WTC11 (cell line): ENCODE measurements at regions not wholly inside any gene's neighbourhood (a gene's known extent, or its start where the extent isn't known, plus 50 kb on each side); places are given as distances from the start of the nearest gene placed in this dataset.

Experiments used
- ATAC-seq: fragments of 200-7000 bp; cut with Tn5 transposase; 2 replicates; pipeline ENCODE4 v1.10.0; 2021; ENCODE audit warnings: mild to moderate bottlenecking, moderate library complexity
- CTCF ChIA-PET: fragments of 300-600 bp; sonication (Branson Sonifier 250); formaldehyde crosslinking; loops from one replicate; lab custom pipeline; 2021; ENCODE audit warnings: antibody characterized with exemption; lab: Charles Lee
- POLR2A ChIA-PET: fragments of 350-600 bp; sonication (Branson Sonifier 250); formaldehyde crosslinking; loops from one replicate; lab custom pipeline; 2021; ENCODE audit warnings: antibody characterized with exemption; lab: Charles Lee
- DNase-seq: peaks from one replicate; pipeline ENCODE4 v3.0.0; 2021; ENCODE audit warnings: low spot score
- H3K27ac Mint-ChIP-seq: 2 replicates; pipeline ENCODE4 v1.8.0; 2021; ENCODE audit warnings: mixed read lengths
- H3K27me3 Mint-ChIP-seq: 2 replicates; pipeline ENCODE4 v1.8.0; 2021; ENCODE audit warnings: low read depth, mild to moderate bottlenecking, moderate library complexity, mixed read lengths
- H3K36me3 Mint-ChIP-seq: 2 replicates; pipeline ENCODE4 v1.8.0; 2021; ENCODE audit warnings: mixed read lengths
- H3K4me1 Mint-ChIP-seq: 2 replicates; pipeline ENCODE4 v1.8.0; 2022; ENCODE audit warnings: mixed read lengths
- H3K4me3 Mint-ChIP-seq: 2 replicates; pipeline ENCODE4 v1.8.0; 2021; ENCODE audit warnings: mild to moderate bottlenecking, moderate library complexity, mixed read lengths
- H3K9me3 Mint-ChIP-seq: 2 replicates; pipeline ENCODE4 v1.8.0; 2021; ENCODE audit warnings: mixed read lengths
- ERG ChIP-seq: fragments of 250-450 bp; sonication (Bioruptor Pico); IDR thresholded peaks from 2 replicates; pipeline ENCODE4 v1.8.0; 2021; ENCODE audit warnings: mild to moderate bottlenecking
- ETV6 ChIP-seq: sonication (generic); formaldehyde crosslinking; IDR thresholded peaks from 2 replicates; pipeline ENCODE4 v1.8.1; 2022; ENCODE audit warnings: mild to moderate bottlenecking, missing genetic modification reagents
- IRF2 ChIP-seq: sonication (generic); formaldehyde crosslinking; IDR thresholded peaks from 2 replicates; pipeline ENCODE4 v1.8.0; 2022; ENCODE audit warnings: low read depth, missing genetic modification reagents, borderline replicate concordance
- NFATC4 ChIP-seq: fragments of 250-450 bp; sonication (Bioruptor Pico); IDR thresholded peaks from 2 replicates; pipeline ENCODE4 v1.9.0; 2021; ENCODE audit warnings: mild to moderate bottlenecking
- NFE2L1 ChIP-seq: sonication (generic); formaldehyde crosslinking; IDR thresholded peaks from 2 replicates; pipeline ENCODE4 v1.8.1; 2023; ENCODE audit warnings: missing genetic modification reagents
- NFYB ChIP-seq: sonication (generic); formaldehyde crosslinking; conservative IDR thresholded peaks from 2 replicates; pipeline ENCODE4 v1.8.0; 2022; ENCODE audit warnings: low read depth, missing genetic modification reagents
- TEAD1 ChIP-seq: sonication (generic); formaldehyde crosslinking; IDR thresholded peaks from 2 replicates; pipeline ENCODE4 v1.8.0; 2022; ENCODE audit warnings: mild to moderate bottlenecking, missing genetic modification reagents
- TP53 ChIP-seq: sonication (generic); formaldehyde crosslinking; IDR thresholded peaks from 2 replicates; pipeline ENCODE4 v1.8.1; 2023; ENCODE audit warnings: mild to moderate bottlenecking, missing genetic modification reagents
- ZMAT4 ChIP-seq: fragments of 250-450 bp; sonication (Bioruptor Pico); IDR thresholded peaks from 2 replicates; pipeline ENCODE4 v1.9.0; 2021; ENCODE audit warnings: mild to moderate bottlenecking
- ZNF219 ChIP-seq: sonication (generic); formaldehyde crosslinking; IDR thresholded peaks from 2 replicates; pipeline ENCODE4 v1.8.0; 2023; ENCODE audit warnings: missing genetic modification reagents, mild to moderate bottlenecking, borderline replicate concordance
- ZNF416 ChIP-seq: fragments of 250-450 bp; sonication (Bioruptor Pico); IDR thresholded peaks from 2 replicates; pipeline ENCODE4 v1.9.0; 2021; ENCODE audit warnings: mild to moderate bottlenecking, inconsistent platforms
- TF ChIP-seq, protein P1 (sequence below): sonication (generic); formaldehyde crosslinking; IDR thresholded peaks from 2 replicates; pipeline ENCODE4 v1.8.0; 2023; ENCODE audit warnings: missing genetic modification reagents
- TF ChIP-seq, protein P2 (sequence below): sonication (generic); formaldehyde crosslinking; IDR thresholded peaks from 2 replicates; pipeline ENCODE4 v1.8.0; 2023; ENCODE audit warnings: missing genetic modification reagents, mild to moderate bottlenecking, borderline replicate concordance

GRCh38 chr17:34485999-34486398, 93.4 kb upstream of the TMEM132E start:
- CTCF ChIA-PET, result interaction anchor here (0.7 to 2.5 kb wide), 3 partner anchors 33 to 55 kb away, joined by 4 to 13 read pairs (median 4); no protein-coding TSS in a partner anchor
- Mint-ChIP-seq H3K27me3 (peaks cover 21% of the 10 kb centered on the region), H3K9me3 (no peaks in the 10 kb centered on the region), H3K27ac (no peak overlapping the region), H3K4me3 (no peak overlapping the region), H3K4me1 (peaks cover 5% of the 10 kb centered on the region; the same call in 1 of the 2 replicates), H3K36me3 (no peaks in the 10 kb centered on the region)
- POLR2A ChIA-PET, result interaction anchor here (0.6 kb wide), 1 partner anchor 85 kb away, joined by 3 read pairs; no protein-coding TSS in a partner anchor
- DNase-seq, result no peak
- no peak for ATAC-seq
- no peak for TF ChIP-seq IRF2 (CRISPR knock-in tag)

- H3K27ac Mint-ChIP-seq, result no peak overlapping the region
- H3K4me1 Mint-ChIP-seq, result peaks cover 5% of the 10 kb centered on the region; the same call in 1 of the 2 replicates
- H3K4me3 Mint-ChIP-seq, result no peak overlapping the region
- TF ChIP-seq ZNF219 (CRISPR knock-in tag), result no peak
- H3K27me3 Mint-ChIP-seq, result peaks cover 17% of the 10 kb centered on the region
- ChIA-PET CTCF (interaction anchor here (1.5 kb wide), 1 partner anchor 64 kb away, joined by 3 read pairs; no protein-coding TSS in a partner anchor), POLR2A (no interaction called here)
- no peaks in the 10 kb centered on the region for H3K9me3 Mint-ChIP-seq
- DNase-seq (no peak), ATAC-seq (no peak)
- no peaks in the 10 kb centered on the region for H3K36me3 Mint-ChIP-seq
These were observed 95.1 kb upstream of the TMEM132E start for GRCh38 chr17:34484193-34484733.

DNA sequence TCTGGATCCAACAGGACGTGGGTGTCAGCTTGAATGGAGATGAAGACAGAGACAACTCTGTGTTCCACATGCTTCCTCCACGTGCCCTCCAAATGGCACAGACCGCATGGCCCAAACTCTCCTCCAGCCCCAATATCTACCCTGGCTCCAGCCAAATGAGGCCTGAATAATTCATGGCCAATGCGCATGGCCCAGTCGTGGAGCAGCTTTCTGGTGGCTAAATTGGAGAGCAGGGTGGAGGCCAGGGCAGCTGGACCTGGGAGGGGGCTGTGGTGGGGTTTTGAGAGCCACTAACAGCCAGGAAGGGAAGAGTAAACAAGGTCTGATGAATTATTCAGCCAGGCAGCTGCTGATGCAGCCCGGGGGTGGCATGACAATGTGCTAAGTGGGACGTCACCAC, 96.7 kb upstream of the TMEM132E start:
- ATAC-seq, result no peak
- no peak for DNase-seq
- Mint-ChIP-seq H3K4me1 (peaks cover 5% of the 10 kb centered on the region; the same call in 1 of the 2 replicates), H3K9me3 (no peaks in the 10 kb centered on the region), H3K27me3 (peaks cover 12% of the 10 kb centered on the region), H3K4me3 (no peak overlapping the region), H3K36me3 (no peaks in the 10 kb centered on the region), H3K27ac (no peak overlapping the region)
- ChIA-PET CTCF (no interaction called here), POLR2A (no interaction called here)
- TF ChIP-seq IRF2 (CRISPR knock-in tag) (no peak), ZNF416 (CRISPR knock-in tag) (no peak)
- TF ChIP-seq, protein P1, sequence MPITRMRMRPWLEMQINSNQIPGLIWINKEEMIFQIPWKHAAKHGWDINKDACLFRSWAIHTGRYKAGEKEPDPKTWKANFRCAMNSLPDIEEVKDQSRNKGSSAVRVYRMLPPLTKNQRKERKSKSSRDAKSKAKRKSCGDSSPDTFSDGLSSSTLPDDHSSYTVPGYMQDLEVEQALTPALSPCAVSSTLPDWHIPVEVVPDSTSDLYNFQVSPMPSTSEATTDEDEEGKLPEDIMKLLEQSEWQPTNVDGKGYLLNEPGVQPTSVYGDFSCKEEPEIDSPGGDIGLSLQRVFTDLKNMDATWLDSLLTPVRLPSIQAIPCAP (CRISPR knock-in tag), result no peak
- TF ChIP-seq, protein P2, sequence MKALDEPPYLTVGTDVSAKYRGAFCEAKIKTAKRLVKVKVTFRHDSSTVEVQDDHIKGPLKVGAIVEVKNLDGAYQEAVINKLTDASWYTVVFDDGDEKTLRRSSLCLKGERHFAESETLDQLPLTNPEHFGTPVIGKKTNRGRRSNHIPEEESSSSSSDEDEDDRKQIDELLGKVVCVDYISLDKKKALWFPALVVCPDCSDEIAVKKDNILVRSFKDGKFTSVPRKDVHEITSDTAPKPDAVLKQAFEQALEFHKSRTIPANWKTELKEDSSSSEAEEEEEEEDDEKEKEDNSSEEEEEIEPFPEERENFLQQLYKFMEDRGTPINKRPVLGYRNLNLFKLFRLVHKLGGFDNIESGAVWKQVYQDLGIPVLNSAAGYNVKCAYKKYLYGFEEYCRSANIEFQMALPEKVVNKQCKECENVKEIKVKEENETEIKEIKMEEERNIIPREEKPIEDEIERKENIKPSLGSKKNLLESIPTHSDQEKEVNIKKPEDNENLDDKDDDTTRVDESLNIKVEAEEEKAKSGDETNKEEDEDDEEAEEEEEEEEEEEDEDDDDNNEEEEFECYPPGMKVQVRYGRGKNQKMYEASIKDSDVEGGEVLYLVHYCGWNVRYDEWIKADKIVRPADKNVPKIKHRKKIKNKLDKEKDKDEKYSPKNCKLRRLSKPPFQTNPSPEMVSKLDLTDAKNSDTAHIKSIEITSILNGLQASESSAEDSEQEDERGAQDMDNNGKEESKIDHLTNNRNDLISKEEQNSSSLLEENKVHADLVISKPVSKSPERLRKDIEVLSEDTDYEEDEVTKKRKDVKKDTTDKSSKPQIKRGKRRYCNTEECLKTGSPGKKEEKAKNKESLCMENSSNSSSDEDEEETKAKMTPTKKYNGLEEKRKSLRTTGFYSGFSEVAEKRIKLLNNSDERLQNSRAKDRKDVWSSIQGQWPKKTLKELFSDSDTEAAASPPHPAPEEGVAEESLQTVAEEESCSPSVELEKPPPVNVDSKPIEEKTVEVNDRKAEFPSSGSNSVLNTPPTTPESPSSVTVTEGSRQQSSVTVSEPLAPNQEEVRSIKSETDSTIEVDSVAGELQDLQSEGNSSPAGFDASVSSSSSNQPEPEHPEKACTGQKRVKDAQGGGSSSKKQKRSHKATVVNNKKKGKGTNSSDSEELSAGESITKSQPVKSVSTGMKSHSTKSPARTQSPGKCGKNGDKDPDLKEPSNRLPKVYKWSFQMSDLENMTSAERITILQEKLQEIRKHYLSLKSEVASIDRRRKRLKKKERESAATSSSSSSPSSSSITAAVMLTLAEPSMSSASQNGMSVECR (CRISPR knock-in tag), result no peak

DNA sequence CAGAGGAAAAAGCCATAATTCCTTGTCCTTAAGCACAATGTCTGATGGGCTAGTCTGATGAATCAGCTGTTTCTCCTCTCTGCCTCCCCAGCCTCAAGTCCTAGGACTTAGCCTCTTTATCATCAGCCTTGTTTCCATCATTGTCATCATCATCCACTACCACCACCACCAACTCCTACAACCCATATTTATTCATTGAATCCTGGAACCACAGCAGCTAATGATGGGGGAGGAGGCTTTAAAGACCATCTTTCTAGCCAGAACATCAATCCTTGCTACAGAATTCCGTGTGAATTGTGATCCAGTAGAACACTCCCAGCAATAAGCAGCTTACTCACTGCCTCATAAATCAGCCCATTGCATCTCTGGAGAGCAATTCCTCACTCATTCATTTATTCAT, 97.6 kb upstream of the TMEM132E start:
- Mint-ChIP-seq H3K4me1 (peaks cover 5% of the 10 kb centered on the region; the same call in 1 of the 2 replicates), H3K36me3 (no peaks in the 10 kb centered on the region), H3K4me3 (no peak overlapping the region), H3K27me3 (peaks cover 4% of the 10 kb centered on the region; the same call in 1 of the 2 replicates), H3K27ac (no peak overlapping the region), H3K9me3 (no peaks in the 10 kb centered on the region)
- ChIA-PET CTCF (no interaction called here), POLR2A (no interaction called here)
- ATAC-seq (no peak), DNase-seq (no peak)
- TF ChIP-seq ERG (CRISPR knock-in tag) (no peak), ZMAT4 (CRISPR knock-in tag) (no peak), NFYB (CRISPR knock-in tag) (no peak), TP53 (CRISPR knock-in tag) (no peak), TEAD1 (CRISPR knock-in tag) (no peak), ETV6 (CRISPR knock-in tag) (no peak), NFE2L1 (CRISPR knock-in tag) (no peak), NFATC4 (no peak)
